ENCODE measurements at regions not wholly inside any gene's neighbourhood (a gene's known extent, or its start where the extent isn't known, plus 50 kb on each side); places are given as distances from the start of the nearest gene placed in this dataset.

DNA sequence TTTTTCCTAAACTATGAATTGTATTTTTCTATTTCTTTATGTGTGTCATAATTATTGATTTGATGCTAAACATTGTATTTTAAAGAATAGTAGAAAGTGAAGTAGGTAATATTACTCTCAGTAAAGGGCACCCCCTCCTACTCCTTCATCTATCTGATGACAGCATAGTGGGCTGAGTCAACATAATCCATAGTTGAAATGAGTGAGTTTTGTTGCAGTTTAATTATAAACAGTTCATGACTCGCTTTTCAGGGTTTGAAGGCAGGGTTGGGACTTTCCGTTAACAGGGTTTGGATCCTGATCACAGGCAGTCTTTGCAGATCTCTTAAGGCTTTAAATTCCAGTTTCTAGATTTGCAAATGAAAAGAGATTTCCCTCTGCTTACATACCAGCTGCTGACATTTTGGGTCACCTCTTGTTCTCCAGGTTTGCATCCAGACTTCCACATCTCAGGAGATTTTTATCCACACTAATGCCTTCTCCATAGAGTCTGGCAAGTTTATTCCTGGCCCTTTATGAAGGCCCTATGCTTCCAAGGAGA is 54.0 kb upstream of the TACR3 start:
- H3K27me3 ChIP-seq (ENCODE audit: control insufficient read depth, insufficient read depth, low read length), result no peaks in the 10 kb centered on the region

More for the DNA sequence above, 54.0 kb upstream of the TACR3 start:
- H3K4me3 ChIP-seq (ENCODE audit: low read depth, low read length), result no peak overlapping the region
- no peaks in the 10 kb centered on the region for H3K36me3 ChIP-seq (ENCODE audit: control insufficient read depth, insufficient read depth, low read length)
- no peak overlapping the region for H3K27ac ChIP-seq (ENCODE audit: low read depth, low read length)
- H3K9ac ChIP-seq (ENCODE audit: low read length), result no peak overlapping the region
- peaks cover 12% of the 10 kb centered on the region for H3K4me1 ChIP-seq (ENCODE audit: control insufficient read depth, insufficient read depth, low read length)
- H3K9me3 ChIP-seq (ENCODE audit: control insufficient read depth, insufficient read depth, low read depth, low read length), result no peaks in the 10 kb centered on the region

Measured in HUES6 (cell line).